Peyer's patch (tissue), 4 donors: ENCODE measurements at regions not wholly inside any gene's neighbourhood (a gene's known extent, or its start where the extent isn't known, plus 50 kb on each side); places are given as distances from the start of the nearest gene placed in this dataset.

ENCODE experiments used
- DNase-seq, 3 donors: peaks; one replicate each; pipeline ENCODE4 v3.0.0-alpha.2; 2017 to 2019
- H3K27ac ChIP-seq, 4 donors: fragments of 200-600 bp; sonication (generic); one replicate each; pipeline ENCODE4 v1.5.1; 2016 to 2019
- H3K27me3 ChIP-seq, 2 donors: fragments of 200-600 bp; sonication (generic); one replicate each; pipeline ENCODE4 v1.5.1; 2019
- H3K36me3 ChIP-seq, 3 donors: fragments of 200-600 bp; sonication (generic); one replicate each; pipeline ENCODE4 v1.5.1; 2016 to 2019
- H3K4me1 ChIP-seq, 4 donors: fragments of 200-600 bp; sonication (generic); one replicate each; pipeline ENCODE4 v1.5.1; 2016 to 2019
- H3K4me3 ChIP-seq, 4 donors: fragments of 200-600 bp; sonication (generic); 1 replicate in 3 of 4; 2 replicates in 1 of 4; pipeline ENCODE4 v1.5.1; 2016 to 2019; ENCODE audit warnings: mild to moderate bottlenecking in 1 of 4
- H3K9me3 ChIP-seq, 4 donors: fragments of 200-600 bp; sonication (generic); one replicate each; pipeline ENCODE4 v1.5.1; 2016 to 2019; ENCODE audit warnings: mild to moderate bottlenecking in 1 of 4
- CTCF ChIP-seq, 6 experiments: fragments of 450-650 bp in 4 of 6; fragments of 200-600 bp in 2 of 6; sonication (generic) in 1 of 6; IDR thresholded peaks; one replicate each; pipeline ENCODE4 v1.5.1; 2017 to 2019; ENCODE audit warnings: antibody characterized with exemption in 6 of 6, mild to moderate bottlenecking in 3 of 6, moderate library complexity in 1 of 6
- POLR2A ChIP-seq, 2 donors: fragments of 450-650 bp; IDR thresholded peaks; one replicate each; pipeline ENCODE4 v1.5.1; 2017; ENCODE audit warnings: antibody characterized with exemption in 2 of 2, mild to moderate bottlenecking in 2 of 2, moderate library complexity in 2 of 2

- H3K4me1 ChIP-seq, result no peaks in the 10 kb centered on the region
- H3K9me3 ChIP-seq, result no peaks in the 10 kb centered on the region
- no peak for TF ChIP-seq CTCF (IDR thresholded peaks at IDR 0.05)
- TF ChIP-seq POLR2A (IDR thresholded peaks at IDR 0.05), result no peak
These were observed 924.1 kb downstream of the EPHA7 start for GRCh38 chr6:92495242-92495641.

GRCh38 chr6:92485487-92485886 lies 933.9 kb downstream of the EPHA7 start:
- Histone ChIP-seq H3K27me3 (no peaks in the 10 kb centered on the region), H3K4me3 (no peak overlapping the region), H3K4me1 (no peaks in the 10 kb centered on the region), H3K9me3 (no peaks in the 10 kb centered on the region), H3K36me3 (no peaks in the 10 kb centered on the region), H3K27ac (no peak overlapping the region)
- DNase-seq, result no peak
- TF ChIP-seq POLR2A (IDR thresholded peaks at IDR 0.05) (no peak), CTCF (IDR thresholded peaks at IDR 0.05) (no peak)

More at GRCh38 chr6:92495242-92495641, 924.1 kb downstream of the EPHA7 start:
- no peaks in the 10 kb centered on the region for H3K36me3 ChIP-seq
- H3K27ac ChIP-seq, result no peak overlapping the region
- H3K27me3 ChIP-seq, result no peaks in the 10 kb centered on the region
- H3K4me3 ChIP-seq, result no peak overlapping the region
- no peak for DNase-seq

- no peak for DNase-seq
- no peak overlapping the region for H3K4me3 ChIP-seq
- no peaks in the 10 kb centered on the region for H3K9me3 ChIP-seq
- no peaks in the 10 kb centered on the region for H3K27me3 ChIP-seq
- H3K4me1 ChIP-seq, result no peaks in the 10 kb centered on the region
- no peak for TF ChIP-seq POLR2A (IDR thresholded peaks at IDR 0.05)
- no peak for TF ChIP-seq CTCF (IDR thresholded peaks at IDR 0.05)
- H3K36me3 ChIP-seq, result no peaks in the 10 kb centered on the region
- no peak overlapping the region for H3K27ac ChIP-seq
These were observed 939.5 kb downstream of the EPHA7 start for GRCh38 chr6:92479831-92480230.

GRCh38 chr6:92473056-92473455 lies 946.3 kb downstream of the EPHA7 start:
- DNase-seq, result no peak
- Histone ChIP-seq H3K27ac (no peak overlapping the region), H3K36me3 (no peaks in the 10 kb centered on the region), H3K9me3 (no peaks in the 10 kb centered on the region), H3K4me1 (no peaks in the 10 kb centered on the region), H3K4me3 (no peak overlapping the region), H3K27me3 (no peaks in the 10 kb centered on the region)
- no peak for TF ChIP-seq POLR2A (IDR thresholded peaks at IDR 0.05)
- no peak for TF ChIP-seq CTCF (IDR thresholded peaks at IDR 0.05)

- no peak for DNase-seq
- TF ChIP-seq CTCF (IDR thresholded peaks at IDR 0.05), result no peak
- no peak for TF ChIP-seq POLR2A (IDR thresholded peaks at IDR 0.05)
- H3K27me3 ChIP-seq, result no peaks in the 10 kb centered on the region
- H3K9me3 ChIP-seq, result no peaks in the 10 kb centered on the region
- no peak overlapping the region for H3K27ac ChIP-seq
- no peaks in the 10 kb centered on the region for H3K4me1 ChIP-seq
- H3K36me3 ChIP-seq, result no peaks in the 10 kb centered on the region
- no peak overlapping the region for H3K4me3 ChIP-seq
These were observed 950.1 kb downstream of the EPHA7 start for GRCh38 chr6:92469186-92469828.

- DNase-seq, result no peak
- Histone ChIP-seq H3K36me3 (no peaks in the 10 kb centered on the region), H3K27me3 (no peaks in the 10 kb centered on the region), H3K4me1 (no peaks in the 10 kb centered on the region), H3K4me3 (no peak overlapping the region), H3K27ac (no peak overlapping the region), H3K9me3 (no peaks in the 10 kb centered on the region)
- no peak for TF ChIP-seq CTCF (IDR thresholded peaks at IDR 0.05)
- TF ChIP-seq POLR2A (IDR thresholded peaks at IDR 0.05), result no peak
These were observed 951.3 kb downstream of the EPHA7 start for GRCh38 chr6:92468066-92468465.
